ENCODE measurements at regions not wholly inside any gene's neighbourhood (a gene's known extent, or its start where the extent isn't known, plus 50 kb on each side); places are given as distances from the start of the nearest gene placed in this dataset.

DNA sequence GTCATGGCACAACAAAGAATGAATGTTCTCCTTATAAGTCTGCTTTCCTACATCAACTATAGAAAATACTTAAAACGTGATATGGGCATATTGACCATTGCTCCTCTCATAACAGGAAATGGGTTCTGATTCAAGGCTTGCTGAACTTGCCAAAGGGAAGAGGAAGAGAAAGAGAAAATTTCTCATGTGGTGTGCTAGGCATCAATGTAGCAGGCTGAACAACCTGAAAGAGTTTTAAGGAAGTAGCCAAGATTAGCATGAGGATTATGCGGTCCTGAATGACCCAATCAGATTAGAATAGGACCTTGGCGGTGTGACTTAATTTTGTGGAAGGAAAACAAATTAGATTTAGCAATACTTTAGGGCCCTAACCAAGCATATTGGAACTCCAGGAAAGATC, 617.7 kb upstream of the CDH11 start:
- TF ChIP-seq GATA3 (IDR thresholded peaks at IDR 0.05; ENCODE audit: low read depth, low read length) (no peak), GATA2 (IDR thresholded peaks at IDR 0.05; ENCODE audit: low read depth, low read length) (no peak)

DNA sequence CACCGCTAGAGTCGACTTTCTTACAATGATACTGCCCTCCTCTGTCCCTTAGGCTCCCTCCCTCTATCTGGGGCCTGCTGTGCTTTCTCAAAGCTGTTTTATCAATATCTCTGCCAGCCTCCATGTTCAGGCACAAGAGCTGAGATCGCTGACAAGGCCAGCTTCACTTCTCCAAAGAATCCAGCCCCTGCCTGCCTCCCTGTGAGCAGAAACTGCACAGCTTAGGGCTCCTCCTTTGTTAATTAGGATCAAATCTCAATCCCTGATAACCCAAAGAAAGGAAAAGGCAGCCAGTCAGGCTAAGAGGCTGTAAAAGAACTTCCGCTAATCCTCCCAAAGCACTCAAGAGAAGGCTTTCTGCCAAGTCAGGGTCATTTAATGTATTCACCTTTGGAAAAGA, 616.0 kb upstream of the CDH11 start:
- TF ChIP-seq GATA3 (IDR thresholded peaks at IDR 0.05; ENCODE audit: low read depth, low read length) = no peak
- no peak for TF ChIP-seq GATA2 (IDR thresholded peaks at IDR 0.05; ENCODE audit: low read depth, low read length)

DNA sequence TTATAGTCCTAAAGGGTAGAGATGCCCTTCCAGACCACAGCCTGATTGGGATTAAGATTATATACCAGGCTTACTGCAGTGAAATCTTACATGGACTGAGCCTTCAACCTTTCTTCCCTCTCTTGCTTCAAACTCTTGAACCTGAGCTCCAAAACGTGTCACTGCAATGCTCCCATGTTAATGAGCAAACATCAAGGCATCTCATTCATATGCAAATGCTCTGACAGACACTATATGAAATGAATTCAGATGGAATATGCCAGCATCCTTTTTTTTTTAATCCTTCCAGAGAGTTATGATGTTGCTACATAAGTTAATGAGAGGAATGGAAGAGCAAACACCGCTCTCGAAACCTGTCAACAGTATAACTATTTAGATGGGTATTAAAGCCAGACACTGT, 611.9 kb upstream of the CDH11 start:
- TF ChIP-seq GATA2 (IDR thresholded peaks at IDR 0.05; ENCODE audit: low read depth, low read length) (no peak), GATA3 (IDR thresholded peaks at IDR 0.05; ENCODE audit: low read depth, low read length) (no peak)

DNA sequence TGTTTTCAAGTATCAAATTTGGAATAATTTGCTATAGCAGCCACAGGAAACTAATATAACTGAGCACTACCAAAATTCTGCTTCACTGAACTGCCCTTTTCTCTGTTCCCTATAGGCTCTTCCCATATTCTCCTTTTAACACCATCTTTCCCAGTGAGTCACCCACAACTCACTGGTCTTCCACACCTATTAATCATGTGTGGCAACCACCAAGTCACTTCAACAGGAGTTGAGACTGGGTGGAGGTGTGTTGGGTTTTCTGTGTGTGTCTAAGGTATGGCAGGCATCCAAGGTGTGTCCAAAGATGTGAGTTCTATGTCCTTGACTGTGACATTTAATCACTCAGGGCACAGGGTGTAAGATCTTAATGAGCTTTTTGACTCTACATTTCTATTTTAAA, 610.0 kb upstream of the CDH11 start:
- TF ChIP-seq GATA3 (IDR thresholded peaks at IDR 0.05; ENCODE audit: low read depth, low read length) (no peak), GATA2 (IDR thresholded peaks at IDR 0.05; ENCODE audit: low read depth, low read length) (no peak)

DNA sequence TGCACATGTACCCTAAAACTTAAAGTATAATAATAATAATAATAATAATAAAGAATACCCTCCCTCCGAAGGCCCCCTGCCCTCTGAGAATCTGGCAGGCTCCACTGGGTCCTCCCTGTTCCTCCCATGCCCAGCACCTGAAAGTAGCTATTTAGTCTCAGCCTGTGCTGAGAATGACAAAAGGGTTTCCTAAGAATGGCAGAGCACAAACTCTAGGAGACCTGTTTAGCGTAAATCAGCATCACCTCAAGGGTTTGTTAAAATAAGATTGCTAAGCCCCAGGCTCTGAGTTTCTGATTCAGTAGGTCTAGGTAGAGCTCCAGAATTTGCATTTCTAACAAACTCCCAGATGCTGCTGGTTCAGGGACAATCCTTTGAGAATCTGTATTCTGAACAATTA, 606.8 kb upstream of the CDH11 start:
- TF ChIP-seq GATA2 (IDR thresholded peaks at IDR 0.05; ENCODE audit: low read depth, low read length) = no peak
- TF ChIP-seq GATA3 (IDR thresholded peaks at IDR 0.05; ENCODE audit: low read depth, low read length) = no peak

DNA sequence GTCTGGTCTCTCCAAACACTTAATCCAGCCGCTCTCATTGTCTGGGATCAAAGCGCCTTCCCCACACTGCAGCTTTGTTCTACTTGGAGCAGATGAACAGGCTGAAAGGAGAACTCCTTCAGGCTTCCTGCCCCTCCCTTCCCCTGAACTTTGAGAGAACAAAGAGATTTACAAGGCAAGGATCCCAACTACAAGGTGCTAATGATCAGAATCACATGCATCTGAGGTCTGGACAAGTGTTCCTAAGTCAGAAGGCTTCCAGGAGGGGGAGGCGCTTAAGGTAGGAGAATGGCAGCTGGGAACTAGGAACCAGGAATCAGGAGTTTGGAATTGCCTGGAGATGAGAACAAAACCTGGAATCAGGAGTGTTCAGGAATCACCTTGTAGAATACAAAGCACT, 606.3 kb upstream of the CDH11 start:
- TF ChIP-seq GATA2 (IDR thresholded peaks at IDR 0.05; ENCODE audit: low read depth, low read length) (no peak), GATA3 (IDR thresholded peaks at IDR 0.05; ENCODE audit: low read depth, low read length) (no peak)

DNA sequence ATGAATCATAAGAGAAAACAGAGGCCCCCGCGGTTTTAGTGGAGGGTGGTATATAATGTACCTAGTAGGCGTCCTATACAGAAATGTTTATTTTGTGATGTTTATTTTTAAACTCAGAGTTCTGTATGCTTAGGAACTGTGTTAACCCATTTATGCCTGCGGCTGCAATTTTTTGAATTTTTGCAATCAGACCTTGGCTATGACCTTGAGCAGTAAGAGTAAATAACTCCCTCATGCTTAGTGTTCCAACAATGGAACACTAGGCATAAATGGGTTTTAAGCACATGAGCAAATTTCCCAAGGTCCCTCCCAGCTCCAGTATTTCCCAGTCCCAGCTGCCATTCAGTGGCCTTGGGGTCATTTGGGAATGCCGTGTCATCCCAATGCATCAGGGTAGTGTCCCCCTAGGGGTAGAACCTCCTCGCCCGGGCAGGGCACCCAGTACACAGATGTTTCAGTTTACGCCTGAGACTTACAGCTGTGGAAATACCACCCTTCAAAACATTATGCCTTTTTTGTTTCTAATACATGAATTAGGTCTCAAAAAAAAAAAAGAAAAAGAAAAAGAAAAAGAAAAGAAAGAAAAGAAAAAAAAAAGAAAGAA, 605.8 kb upstream of the CDH11 start:
- TF ChIP-seq GATA3 (IDR thresholded peaks at IDR 0.05; ENCODE audit: low read depth, low read length) (no peak), GATA2 (IDR thresholded peaks at IDR 0.05; ENCODE audit: low read depth, low read length) (no peak)

DNA sequence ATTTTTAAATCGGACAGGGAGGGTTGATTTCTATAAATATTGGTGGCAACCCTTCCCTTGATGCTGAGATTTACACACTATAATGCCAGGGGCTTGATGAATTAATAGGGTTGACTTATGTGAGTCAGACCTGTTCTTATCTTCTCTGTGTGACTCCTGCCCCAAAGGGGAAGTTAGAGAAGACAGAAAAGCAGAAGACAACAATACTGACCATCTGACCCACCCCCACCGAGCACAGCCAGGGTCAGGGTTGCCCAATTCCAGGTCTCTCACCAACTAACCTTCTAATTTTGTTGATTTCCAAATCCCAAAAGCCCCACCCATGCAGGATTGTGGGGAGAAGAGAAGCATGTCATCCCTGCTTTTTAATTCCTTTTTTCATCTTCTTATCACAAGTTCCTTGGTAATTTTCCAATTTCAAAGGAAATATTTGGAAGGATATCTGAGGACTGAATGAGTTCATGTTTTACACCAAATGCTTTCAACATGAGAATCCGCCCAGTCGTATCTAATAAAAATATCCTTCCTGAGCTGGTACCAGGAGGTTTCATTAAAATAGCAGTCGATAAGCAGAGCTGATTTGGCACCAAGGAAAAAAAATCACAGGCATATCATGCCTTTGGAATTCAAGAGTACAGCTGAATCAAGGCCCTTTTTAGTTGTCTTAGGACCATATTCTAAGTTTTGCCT, 603.4 kb upstream of the CDH11 start:
- no peak for TF ChIP-seq GATA2 (IDR thresholded peaks at IDR 0.05; ENCODE audit: low read depth, low read length)
- no peak for TF ChIP-seq GATA3 (IDR thresholded peaks at IDR 0.05; ENCODE audit: low read depth, low read length)

DNA sequence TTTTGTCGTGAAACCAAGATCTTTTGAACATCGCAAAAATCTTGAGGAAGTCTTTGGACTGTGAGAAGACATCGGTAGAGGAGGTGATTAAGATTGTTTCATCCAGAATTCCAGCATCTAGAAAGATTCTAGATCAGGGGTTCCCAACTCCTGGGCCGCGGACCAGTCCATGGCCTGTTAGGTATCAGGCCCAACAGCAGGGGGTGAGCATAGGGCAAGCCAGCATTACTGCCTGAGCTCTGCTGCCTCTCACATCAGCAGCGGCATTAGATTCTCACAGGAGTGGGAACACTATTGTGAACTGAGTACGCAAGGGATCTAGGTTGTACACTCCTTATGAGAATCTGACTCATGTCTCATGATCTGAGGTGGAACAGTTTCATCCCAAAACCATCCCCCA, 600.6 kb upstream of the CDH11 start:
- TF ChIP-seq GATA2 (IDR thresholded peaks at IDR 0.05; ENCODE audit: low read depth, low read length) = no peak
- no peak for TF ChIP-seq GATA3 (IDR thresholded peaks at IDR 0.05; ENCODE audit: low read depth, low read length)

DNA sequence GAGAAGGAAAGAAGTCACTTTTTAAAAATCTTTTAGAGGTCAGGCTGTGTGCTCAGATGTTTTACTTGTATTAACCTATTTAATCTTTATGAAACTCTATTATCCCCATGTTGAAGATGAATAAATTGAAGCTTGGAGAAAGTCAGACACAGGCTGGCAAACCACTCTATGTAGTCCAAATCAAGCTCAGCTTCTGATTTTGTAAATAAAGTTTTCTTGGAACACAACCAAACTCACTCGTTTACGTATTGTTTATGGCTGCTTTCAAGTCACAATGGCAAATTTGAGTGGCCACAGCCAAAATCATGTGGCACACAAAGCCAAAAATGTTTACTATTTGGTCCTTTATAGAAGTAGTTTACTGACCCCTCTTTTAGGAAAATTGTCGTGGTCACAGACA, 596.0 kb upstream of the CDH11 start:
- TF ChIP-seq GATA3 (IDR thresholded peaks at IDR 0.05; ENCODE audit: low read depth, low read length) (no peak), GATA2 (IDR thresholded peaks at IDR 0.05; ENCODE audit: low read depth, low read length) (no peak)

DNA sequence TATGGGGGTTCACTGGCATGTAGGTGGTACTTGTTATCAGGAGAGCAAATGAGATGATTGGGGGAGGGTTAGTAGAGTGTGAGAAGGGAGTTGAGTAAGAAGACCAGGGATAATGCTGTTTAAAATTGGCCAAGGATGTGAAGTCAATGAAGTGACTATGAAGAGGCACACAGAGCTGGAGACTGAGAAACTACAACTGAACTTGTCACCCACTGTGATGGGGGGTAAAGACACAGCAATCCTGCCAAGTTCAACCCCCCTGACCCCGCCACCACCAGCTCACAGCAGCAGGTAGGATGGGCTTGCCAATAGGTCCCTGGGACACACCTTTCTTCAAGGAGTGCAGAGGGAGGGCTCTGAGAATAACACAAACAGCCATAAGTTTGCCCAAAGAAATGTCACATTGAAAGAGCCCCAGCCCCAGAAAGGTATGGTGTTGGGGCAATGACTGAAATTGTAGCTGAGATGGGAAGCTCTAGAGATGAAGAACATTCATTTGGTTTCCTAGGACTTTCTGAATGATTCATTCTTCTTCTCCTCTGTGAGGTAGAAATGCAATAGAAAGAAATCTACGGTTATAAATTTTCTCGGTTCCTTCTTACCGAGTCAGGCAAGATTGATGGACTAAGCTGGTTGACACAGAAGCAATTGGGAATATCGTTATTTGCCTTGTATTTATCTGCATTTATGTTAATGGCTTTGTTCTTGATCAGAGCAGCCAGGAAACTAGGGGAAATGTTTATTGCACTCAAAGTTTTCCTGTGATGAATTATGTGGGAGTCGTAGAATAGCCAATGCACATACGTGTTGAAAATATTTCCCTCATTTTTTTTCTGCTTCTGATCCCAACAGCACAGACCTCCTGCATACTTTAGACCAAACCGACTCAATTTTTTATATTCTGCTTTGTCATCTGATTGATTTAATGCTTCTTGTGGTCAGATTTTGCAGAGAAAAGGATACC, 595.2 kb upstream of the CDH11 start:
- no peak for TF ChIP-seq GATA2 (IDR thresholded peaks at IDR 0.05; ENCODE audit: low read depth, low read length)
- TF ChIP-seq GATA3 (IDR thresholded peaks at IDR 0.05; ENCODE audit: low read depth, low read length) = no peak

DNA sequence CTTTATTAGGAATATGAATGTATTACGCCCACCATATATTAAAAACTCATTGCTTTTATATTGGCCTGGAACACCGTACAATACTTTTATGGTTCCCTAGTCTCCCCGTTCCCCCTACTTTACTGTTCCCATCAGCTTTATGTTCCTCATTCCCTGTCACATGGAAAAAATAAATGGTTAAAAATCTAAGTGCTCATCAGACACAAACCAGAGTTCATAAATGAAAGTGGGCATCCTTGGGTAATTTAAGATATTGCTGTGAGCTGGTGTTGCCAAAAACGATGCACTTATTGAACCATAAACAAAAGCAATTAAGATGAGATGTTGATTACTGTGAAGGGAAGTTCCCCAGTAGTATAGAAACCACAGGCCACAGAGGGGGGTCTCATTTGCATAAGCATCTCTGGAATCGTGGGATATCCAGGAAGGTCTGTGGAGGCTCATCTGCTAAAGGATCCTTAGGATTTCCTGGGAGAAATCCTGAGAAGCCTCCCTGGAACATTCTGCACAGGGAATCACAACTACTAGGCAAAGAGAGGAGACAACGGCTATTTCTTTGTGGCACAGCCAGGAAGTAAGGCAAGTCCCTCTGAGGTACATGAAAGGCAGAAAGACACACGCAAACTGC, 591.4 kb upstream of the CDH11 start:
- no peak for TF ChIP-seq GATA2 (IDR thresholded peaks at IDR 0.05; ENCODE audit: low read depth, low read length)

DNA sequence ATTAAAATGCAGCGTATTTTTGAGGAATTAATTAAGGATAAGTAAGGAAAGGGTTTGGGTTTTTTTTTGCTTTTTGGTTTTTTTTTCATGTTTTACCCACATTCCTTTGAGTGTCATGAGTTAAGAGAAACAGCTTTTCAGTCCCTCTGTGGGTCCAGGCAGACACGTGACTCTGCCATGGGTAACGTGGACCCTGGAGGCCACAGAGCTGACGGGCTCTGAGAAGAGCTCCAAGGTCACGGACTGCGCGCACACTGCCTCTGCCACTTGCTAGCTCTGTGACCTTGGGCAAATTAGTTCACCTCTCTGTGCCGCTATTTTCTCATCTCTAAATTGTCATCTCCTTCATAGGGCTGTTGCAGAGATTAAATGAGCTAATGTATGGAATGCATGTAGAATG, 588.2 kb upstream of the CDH11 start:
- TF ChIP-seq GATA3 (IDR thresholded peaks at IDR 0.05; ENCODE audit: low read depth, low read length) (no peak), GATA2 (IDR thresholded peaks at IDR 0.05; ENCODE audit: low read depth, low read length) (no peak)

DNA sequence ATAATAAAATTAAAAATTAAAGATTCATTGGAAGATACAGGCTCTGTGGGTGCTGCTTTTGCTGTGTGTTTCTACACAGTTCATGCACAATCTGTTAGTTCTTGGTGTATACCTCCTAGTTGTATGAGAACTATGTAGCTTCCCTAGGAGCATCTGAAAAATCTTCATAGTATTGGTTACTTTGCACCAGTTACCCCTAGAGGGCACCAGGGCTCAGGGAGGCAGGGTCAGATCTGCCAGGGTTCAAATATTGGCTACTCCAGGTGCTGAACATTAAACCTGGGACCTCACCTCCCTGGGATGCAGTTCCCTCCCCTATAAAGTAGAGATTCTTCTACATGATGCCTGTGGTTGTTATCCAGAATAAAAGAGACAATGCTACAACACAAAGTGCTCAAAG, 583.0 kb upstream of the CDH11 start:
- TF ChIP-seq GATA3 (IDR thresholded peaks at IDR 0.05; ENCODE audit: low read depth, low read length) (no peak), GATA2 (IDR thresholded peaks at IDR 0.05; ENCODE audit: low read depth, low read length) (no peak)
